ENCODE measurements at regions not wholly inside any gene's neighbourhood (a gene's known extent, or its start where the extent isn't known, plus 50 kb on each side); places are given as distances from the start of the nearest gene placed in this dataset.
"Not testable (repeated sequence)": the region's sequence is repeated elsewhere in the genome, so short reads cannot be mapped to it uniquely, and the experiment has no call there.

DNA sequence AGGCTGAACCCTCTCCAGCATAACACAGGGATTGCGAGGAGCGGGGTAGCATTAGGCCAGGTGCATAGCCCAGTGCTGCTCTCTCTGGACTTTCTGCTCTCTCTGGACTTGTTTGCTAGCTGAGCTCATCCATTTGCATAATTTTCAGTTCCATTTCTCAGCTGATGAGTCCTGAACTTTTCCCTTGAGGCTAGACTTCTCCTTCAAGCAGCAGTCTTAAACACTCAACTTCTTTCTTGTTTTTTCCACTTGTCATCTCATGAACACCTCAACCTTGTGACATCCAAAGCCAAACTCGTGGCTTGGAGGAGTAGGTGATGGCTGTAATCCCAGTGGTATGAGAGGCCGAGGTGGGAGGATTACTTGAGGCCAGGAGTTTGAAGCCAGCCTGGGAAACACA is 62.4 kb upstream of the EEF2KMT start:
- TF ChIP-seq POLR2A, CTCF (IDR thresholded peaks at IDR 0.05): not testable (repeated sequence)

Data from heart left ventricle (tissue), 13 donors.